ENCODE measurements at regions not wholly inside any gene's neighbourhood (a gene's known extent, or its start where the extent isn't known, plus 50 kb on each side); places are given as distances from the start of the nearest gene placed in this dataset.

GRCh38 chr5:63894690-63895089, 67.6 kb downstream of the HTR1A start:
- no peaks in the 10 kb centered on the region for H3K27me3 ChIP-seq
- ATAC-seq (no peak), DNase-seq (no peak)
- H3K4me3 ChIP-seq: no peak overlapping the region
- no peak overlapping the region for H3K27ac ChIP-seq
- 31 to 44% methylated on average over 1 of the region's 1 CpG for WGBS, 2 donors
- intact Hi-C loops (cut with DNase I): no loop called here
- H3K36me3 ChIP-seq (replicated peaks in 1 of 2; ENCODE audit: insufficient read depth in 1 of 2, low read depth in 2 of 2): no peaks in the 10 kb centered on the region
- no peaks in the 10 kb centered on the region for H3K9me3 ChIP-seq
- TF ChIP-seq, protein P1, sequence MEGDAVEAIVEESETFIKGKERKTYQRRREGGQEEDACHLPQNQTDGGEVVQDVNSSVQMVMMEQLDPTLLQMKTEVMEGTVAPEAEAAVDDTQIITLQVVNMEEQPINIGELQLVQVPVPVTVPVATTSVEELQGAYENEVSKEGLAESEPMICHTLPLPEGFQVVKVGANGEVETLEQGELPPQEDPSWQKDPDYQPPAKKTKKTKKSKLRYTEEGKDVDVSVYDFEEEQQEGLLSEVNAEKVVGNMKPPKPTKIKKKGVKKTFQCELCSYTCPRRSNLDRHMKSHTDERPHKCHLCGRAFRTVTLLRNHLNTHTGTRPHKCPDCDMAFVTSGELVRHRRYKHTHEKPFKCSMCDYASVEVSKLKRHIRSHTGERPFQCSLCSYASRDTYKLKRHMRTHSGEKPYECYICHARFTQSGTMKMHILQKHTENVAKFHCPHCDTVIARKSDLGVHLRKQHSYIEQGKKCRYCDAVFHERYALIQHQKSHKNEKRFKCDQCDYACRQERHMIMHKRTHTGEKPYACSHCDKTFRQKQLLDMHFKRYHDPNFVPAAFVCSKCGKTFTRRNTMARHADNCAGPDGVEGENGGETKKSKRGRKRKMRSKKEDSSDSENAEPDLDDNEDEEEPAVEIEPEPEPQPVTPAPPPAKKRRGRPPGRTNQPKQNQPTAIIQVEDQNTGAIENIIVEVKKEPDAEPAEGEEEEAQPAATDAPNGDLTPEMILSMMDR (IDR thresholded peaks at IDR 0.05): no peak
- TF ChIP-seq POLR2A (IDR thresholded peaks at IDR 0.05): no peak
- H3K4me1 ChIP-seq: no peaks in the 10 kb centered on the region

GRCh38 chr5:63878788-63879187, 83.5 kb downstream of the HTR1A start:
- ATAC-seq: no peak
- H3K4me3 ChIP-seq: no peak overlapping the region
- TF ChIP-seq, protein P1 (IDR thresholded peaks at IDR 0.05): no peak
- TF ChIP-seq POLR2A (IDR thresholded peaks at IDR 0.05): no peak
- H3K27ac ChIP-seq: no peak overlapping the region
- 54 to 67% methylated on average over 1 of the region's 1 CpG for WGBS, 2 donors
- intact Hi-C loops (cut with DNase I): no loop called here
- H3K4me1 ChIP-seq: no peaks in the 10 kb centered on the region
- no peaks in the 10 kb centered on the region for H3K9me3 ChIP-seq
- no peaks in the 10 kb centered on the region for H3K27me3 ChIP-seq
- no peak for DNase-seq
- no peaks in the 10 kb centered on the region for H3K36me3 ChIP-seq (replicated peaks in 1 of 2; ENCODE audit: insufficient read depth in 1 of 2, low read depth in 2 of 2)

DNA sequence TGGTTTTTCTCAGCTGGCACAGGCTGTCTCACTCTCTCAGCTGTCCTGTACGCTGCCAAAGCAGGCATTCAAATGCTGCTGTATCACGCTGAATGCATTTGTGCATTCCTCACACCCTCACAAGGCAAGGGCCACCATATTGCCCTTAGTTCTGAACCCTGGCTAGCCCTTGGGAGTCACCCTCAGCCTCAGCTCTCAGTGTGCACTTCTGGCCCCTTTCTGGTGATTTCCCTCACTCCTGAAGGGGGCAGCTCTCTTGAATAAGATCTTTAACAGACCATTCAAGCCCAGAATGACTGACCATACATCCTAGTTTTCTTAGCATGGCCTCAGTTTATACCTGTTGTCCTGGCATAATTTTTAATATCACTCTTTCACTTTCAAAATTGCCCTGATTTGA, 84.3 kb downstream of the HTR1A start:
- H3K36me3 ChIP-seq (replicated peaks in 1 of 2; ENCODE audit: insufficient read depth in 1 of 2, low read depth in 2 of 2): no peaks in the 10 kb centered on the region
- intact Hi-C loops (cut with DNase I): no loop called here
- H3K4me3 ChIP-seq: no peak overlapping the region
- ATAC-seq (no peak), DNase-seq (no peak)
- no peak for TF ChIP-seq POLR2A (IDR thresholded peaks at IDR 0.05)
- TF ChIP-seq, protein P1 (IDR thresholded peaks at IDR 0.05): no peak
- H3K27me3 ChIP-seq: no peaks in the 10 kb centered on the region
- no peak overlapping the region for H3K27ac ChIP-seq
- WGBS, 2 donors: 77 to 80% methylated on average over 2 of the region's 2 CpGs
- H3K4me1 ChIP-seq: no peaks in the 10 kb centered on the region
- no peaks in the 10 kb centered on the region for H3K9me3 ChIP-seq

- TF ChIP-seq POLR2A (IDR thresholded peaks at IDR 0.05): no peak
- TF ChIP-seq, protein P1 (IDR thresholded peaks at IDR 0.05): no peak
- H3K36me3 ChIP-seq (replicated peaks in 1 of 2; ENCODE audit: insufficient read depth in 1 of 2, low read depth in 2 of 2): no peaks in the 10 kb centered on the region
- intact Hi-C loops (cut with DNase I): no loop called here
- no peak overlapping the region for H3K4me3 ChIP-seq
- no peak for DNase-seq
- ATAC-seq: no peak
- WGBS, 2 donors: 83 to 91% methylated on average over 1 of the region's 1 CpG
- H3K27ac ChIP-seq: no peak overlapping the region
- H3K9me3 ChIP-seq: peaks cover 0 to 7% (median 0%) of the 10 kb centered on the region in 3 donors
- no peaks in the 10 kb centered on the region for H3K27me3 ChIP-seq
- no peaks in the 10 kb centered on the region for H3K4me1 ChIP-seq
Observed at GRCh38 chr5:63860379-63860778, 101.9 kb downstream of the HTR1A start.

DNA sequence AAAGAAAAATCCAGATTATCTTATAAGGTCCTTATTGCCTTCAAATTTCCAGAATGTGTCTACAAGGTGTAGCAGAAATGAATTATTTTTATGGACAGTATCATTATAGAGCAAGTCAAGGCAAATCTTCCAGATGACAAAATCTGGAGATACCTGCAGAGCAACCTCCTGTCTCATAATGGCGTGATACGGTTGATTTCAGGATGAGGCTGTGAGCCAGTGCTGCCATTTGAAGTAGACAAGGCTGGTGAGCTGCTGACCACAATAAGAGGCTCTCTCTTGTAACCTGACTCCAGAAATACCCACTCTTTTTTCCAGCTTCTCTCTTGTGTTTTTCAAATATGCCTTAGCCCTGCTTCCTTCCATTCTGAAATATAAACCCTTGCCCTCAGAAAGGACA, 108.2 kb downstream of the HTR1A start:
- TF ChIP-seq, protein P1 (IDR thresholded peaks at IDR 0.05): no peak
- 86 to 88% methylated on average over 2 of the region's 2 CpGs for WGBS, 2 donors
- peaks cover 6% of the 10 kb centered on the region for H3K4me1 ChIP-seq
- no peaks in the 10 kb centered on the region for H3K27me3 ChIP-seq
- no peak overlapping the region for H3K4me3 ChIP-seq
- intact Hi-C loops (cut with DNase I): no loop called here
- ATAC-seq (no peak), DNase-seq (no peak)
- H3K36me3 ChIP-seq (replicated peaks in 1 of 2; ENCODE audit: insufficient read depth in 1 of 2, low read depth in 2 of 2): no peaks in the 10 kb centered on the region
- no peaks in the 10 kb centered on the region for H3K9me3 ChIP-seq
- no peak overlapping the region for H3K27ac ChIP-seq
